GM18499 (cell line): ENCODE measurements at regions not wholly inside any gene's neighbourhood (a gene's known extent, or its start where the extent isn't known, plus 50 kb on each side); places are given as distances from the start of the nearest gene placed in this dataset.

Experiments used
- ATAC-seq: cut with Tn5 transposase; IDR thresholded peaks from one replicate; pipeline ENCODE4 v1.9.1; 2021; ENCODE audit warnings: moderate number of reproducible peaks; ENCODE audit not compliant: insufficient read depth, unreplicated experiment

- no peak for ATAC-seq
Measured at GRCh38 chr21:32184485-32184884, 94.4 kb downstream of the MIS18A start.

- no peak for ATAC-seq
Measured at GRCh38 chr21:32184065-32184464, 94.8 kb downstream of the MIS18A start.

GRCh38 chr21:32183396-32183795 lies 95.5 kb downstream of the MIS18A start:
- no peak for ATAC-seq

GRCh38 chr21:32182449-32182848 lies 96.4 kb downstream of the MIS18A start:
- ATAC-seq, result no peak

- no peak for ATAC-seq
Measured at GRCh38 chr21:32181457-32181856, 97.4 kb downstream of the MIS18A start.

- no peak for ATAC-seq
Measured at GRCh38 chr21:32174819-32175218, 104.0 kb downstream of the MIS18A start.

GRCh38 chr21:32173121-32173724 lies 105.6 kb downstream of the MIS18A start:
- no peak for ATAC-seq

- no peak for ATAC-seq
Measured at GRCh38 chr21:32172106-32172505, 106.7 kb downstream of the MIS18A start.

- no peak for ATAC-seq
Measured at GRCh38 chr21:32167513-32167912, 111.3 kb downstream of the MIS18A start.

GRCh38 chr21:32163386-32163785 lies 115.5 kb downstream of the MIS18A start:
- no peak for ATAC-seq

- ATAC-seq, result no peak
Measured at GRCh38 chr21:32162727-32163320, 116.0 kb downstream of the MIS18A start.

- no peak for ATAC-seq
Measured at GRCh38 chr21:32155226-32155625, 123.6 kb downstream of the MIS18A start.

GRCh38 chr21:32147041-32147440 lies 131.8 kb downstream of the MIS18A start:
- ATAC-seq, result no peak

GRCh38 chr21:32144851-32145250 lies 134.0 kb downstream of the MIS18A start:
- no peak for ATAC-seq

GRCh38 chr21:32143241-32143939 lies 135.5 kb downstream of the MIS18A start:
- ATAC-seq, result no peak

GRCh38 chr21:32141318-32141633 lies 137.6 kb downstream of the MIS18A start:
- no peak for ATAC-seq

GRCh38 chr21:32140604-32141317 lies 138.1 kb downstream of the MIS18A start:
- ATAC-seq, result no peak

- no peak for ATAC-seq
Measured at GRCh38 chr21:32140151-32140550, 138.7 kb downstream of the MIS18A start.

- ATAC-seq, result no peak
Measured at GRCh38 chr21:32138658-32139057, 140.2 kb downstream of the MIS18A start.

GRCh38 chr21:32137931-32138330 lies 140.9 kb downstream of the MIS18A start:
- ATAC-seq, result no peak

GRCh38 chr21:32137266-32137665 lies 141.6 kb downstream of the MIS18A start:
- ATAC-seq, result no peak
